ENCODE measurements at regions not wholly inside any gene's neighbourhood (a gene's known extent, or its start where the extent isn't known, plus 50 kb on each side); places are given as distances from the start of the nearest gene placed in this dataset.

DNA sequence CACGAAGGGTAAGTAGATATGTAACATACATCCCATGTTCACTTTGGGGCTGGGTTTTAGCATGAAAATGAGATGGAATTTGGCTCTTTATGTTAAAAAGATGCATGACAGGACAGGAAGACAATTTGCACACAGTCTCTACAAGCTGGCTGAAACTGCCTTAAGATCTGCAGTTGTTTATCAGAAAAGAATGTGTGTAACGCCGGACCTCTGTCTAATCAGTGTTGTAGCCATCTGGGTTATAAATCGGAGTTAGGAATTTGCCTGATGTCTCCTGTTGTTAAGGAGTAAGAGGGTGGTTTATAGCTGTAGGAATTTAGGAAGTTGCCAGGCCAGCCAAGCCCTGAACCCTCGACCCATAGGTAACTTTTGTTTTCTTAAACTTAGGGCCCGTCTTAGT is 562.9 kb upstream of the FAT1 start:
- in situ Hi-C loops (cut with HindIII; ENCODE audit: low pct_unique_long_range_greater_than_20kb, low sequenced_read_pairs) = no loop called here
- DNase-seq (ENCODE audit: low read depth in 1 of 2, low spot score in 1 of 2) = no peak
- no peak for TF ChIP-seq JUND (IDR thresholded peaks at IDR 0.05; ENCODE audit: low read depth)

DNA sequence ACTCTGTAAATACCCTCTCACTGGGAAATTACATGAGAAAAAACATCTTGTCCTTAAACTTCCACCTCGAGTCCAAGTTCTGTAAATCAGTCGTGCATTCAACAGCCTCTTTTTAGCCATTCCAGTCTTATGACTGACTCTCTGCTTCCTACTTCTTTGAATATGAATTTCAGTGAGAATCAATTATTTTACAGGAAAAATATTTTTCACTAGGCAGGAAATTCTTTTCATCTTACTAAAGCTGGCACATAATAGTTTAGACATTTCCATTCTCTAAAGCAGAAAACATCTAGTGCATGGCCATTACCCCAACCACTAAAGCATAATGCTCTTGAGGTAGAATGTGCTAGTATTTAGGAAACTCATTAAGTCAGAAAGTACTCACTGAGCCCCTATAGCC is 565.7 kb upstream of the FAT1 start:
- in situ Hi-C loops (cut with HindIII; ENCODE audit: low pct_unique_long_range_greater_than_20kb, low sequenced_read_pairs) = no loop called here
- no peak for DNase-seq (ENCODE audit: low read depth in 1 of 2, low spot score in 1 of 2)
- TF ChIP-seq JUND (IDR thresholded peaks at IDR 0.05; ENCODE audit: low read depth) = no peak

DNA sequence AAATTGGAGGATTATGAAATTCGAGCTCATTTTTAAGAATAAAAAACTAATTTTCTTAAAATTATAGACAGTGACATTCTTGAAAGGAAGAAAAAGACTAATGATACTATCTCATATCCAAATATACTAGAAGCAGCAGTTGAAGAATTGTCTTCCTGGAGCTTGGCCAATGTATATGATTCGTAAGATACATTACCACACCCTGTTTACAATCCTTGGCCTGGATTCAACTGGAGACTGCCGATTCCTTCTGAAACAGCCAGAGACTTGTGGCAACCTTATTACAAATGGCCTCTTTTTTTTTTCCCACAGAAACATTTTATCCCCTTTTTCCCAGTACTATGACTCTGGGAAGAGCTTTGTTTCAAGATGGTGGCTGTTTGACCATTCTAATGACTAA is 571.2 kb upstream of the FAT1 start:
- in situ Hi-C loops (cut with HindIII; ENCODE audit: low pct_unique_long_range_greater_than_20kb, low sequenced_read_pairs) = no loop called here
- peak in 1 of 2 experiments; percentile 8 for DNase-seq (ENCODE audit: low read depth in 1 of 2, low spot score in 1 of 2)
- no peak for TF ChIP-seq JUND (IDR thresholded peaks at IDR 0.05; ENCODE audit: low read depth)

DNA sequence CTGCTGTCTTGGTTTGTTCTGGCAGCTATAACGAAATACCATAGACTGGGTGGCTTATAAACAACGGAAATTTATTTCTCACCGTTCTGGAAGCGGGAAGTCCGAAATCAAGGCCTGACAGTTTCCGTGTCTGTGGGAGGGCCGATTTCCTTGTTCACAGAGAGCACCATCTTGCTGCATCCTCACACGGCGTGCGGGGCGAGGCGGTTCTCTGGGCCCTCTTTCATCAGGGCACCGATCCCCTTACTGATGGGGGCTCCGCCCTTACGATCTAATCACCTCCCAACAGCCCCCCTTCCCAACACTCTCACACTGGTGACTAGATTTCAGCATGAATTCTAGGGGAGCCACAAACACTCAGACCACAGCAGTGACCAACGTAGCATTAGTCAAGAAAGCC is 578.3 kb upstream of the FAT1 start:
- in situ Hi-C loops (cut with HindIII; ENCODE audit: low pct_unique_long_range_greater_than_20kb, low sequenced_read_pairs) = no loop called here
- TF ChIP-seq JUND (IDR thresholded peaks at IDR 0.05; ENCODE audit: low read depth) = no peak
- no peak for DNase-seq (ENCODE audit: low read depth in 1 of 2, low spot score in 1 of 2)

DNA sequence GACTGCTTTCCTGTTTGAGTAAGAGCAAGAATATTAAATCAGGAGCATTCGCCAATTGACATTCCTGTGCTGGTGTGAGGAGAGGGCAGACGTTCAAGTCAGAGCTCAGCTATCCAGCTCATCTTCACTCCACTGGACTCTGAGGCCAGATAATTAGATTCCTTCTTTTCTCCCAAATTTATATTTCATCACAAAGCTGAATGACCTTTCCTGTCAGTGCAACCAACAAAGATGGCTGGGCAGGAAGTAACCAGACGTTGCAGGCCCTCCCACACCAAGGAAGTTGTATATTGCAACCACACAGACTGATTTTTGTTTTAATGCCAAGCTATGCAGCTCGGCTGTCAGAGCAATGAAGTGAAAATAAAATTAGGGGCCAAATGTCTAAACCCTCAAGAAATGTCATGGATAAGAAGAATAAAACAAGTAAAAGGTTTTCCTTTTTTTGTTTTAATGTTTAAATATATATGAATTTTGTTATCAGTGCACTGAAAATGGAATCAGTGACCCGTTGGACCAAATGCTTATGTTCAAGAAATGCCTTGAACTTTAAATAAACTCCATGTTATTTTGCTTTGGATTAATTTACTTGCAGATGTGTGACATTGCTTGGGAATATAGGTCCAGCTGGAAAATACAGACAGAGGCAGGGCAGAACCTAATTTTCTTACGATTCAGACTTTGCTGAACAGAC is 578.9 kb upstream of the FAT1 start:
- in situ Hi-C loops (cut with HindIII; ENCODE audit: low pct_unique_long_range_greater_than_20kb, low sequenced_read_pairs) = no loop called here
- no peak for DNase-seq (ENCODE audit: low read depth in 1 of 2, low spot score in 1 of 2)
- no peak for TF ChIP-seq JUND (IDR thresholded peaks at IDR 0.05; ENCODE audit: low read depth)

DNA sequence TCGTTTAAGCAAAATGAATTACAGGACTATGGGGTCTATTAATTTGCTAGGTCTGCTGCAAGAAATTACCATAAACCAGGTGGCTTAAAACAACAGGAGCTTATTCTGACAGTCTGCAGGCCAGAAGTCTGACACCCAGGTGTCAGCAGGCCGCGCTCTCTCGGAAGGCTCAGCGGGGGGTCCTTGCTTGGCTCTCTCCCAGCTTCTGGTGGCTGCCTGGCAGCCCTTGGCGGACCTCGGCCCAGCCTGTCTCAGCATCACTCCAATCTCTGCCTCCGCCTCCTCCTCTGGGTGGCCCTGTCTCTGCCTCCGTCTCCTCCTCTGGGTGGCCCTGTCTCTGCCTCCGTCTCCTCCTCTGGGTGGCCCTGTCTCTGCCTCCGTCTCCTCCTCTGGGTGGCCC is 580.5 kb upstream of the FAT1 start:
- no peak for DNase-seq (ENCODE audit: low read depth in 1 of 2, low spot score in 1 of 2)
- no peak for TF ChIP-seq JUND (IDR thresholded peaks at IDR 0.05; ENCODE audit: low read depth)
- in situ Hi-C loops (cut with HindIII; ENCODE audit: low pct_unique_long_range_greater_than_20kb, low sequenced_read_pairs) = no loop called here

DNA sequence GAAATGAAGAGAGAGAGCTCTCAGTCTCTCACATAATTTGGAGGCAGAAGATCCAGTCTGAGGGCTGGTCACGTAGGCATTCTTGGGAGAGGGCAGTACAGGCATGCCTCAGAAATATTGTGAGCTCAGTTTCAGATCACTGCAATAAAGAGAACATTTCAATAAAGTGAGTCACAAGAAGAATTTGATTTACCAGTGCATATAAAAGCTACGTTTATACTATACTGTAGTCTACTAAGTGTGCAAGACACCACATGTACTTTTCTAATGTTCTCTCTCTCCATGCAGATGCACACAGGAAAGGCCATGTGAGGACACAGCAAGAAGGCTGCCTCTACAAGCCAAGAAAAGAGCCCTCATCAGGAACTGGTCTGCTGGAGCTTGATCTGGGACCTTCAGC is 583.5 kb upstream of the FAT1 start:
- TF ChIP-seq JUND (IDR thresholded peaks at IDR 0.05; ENCODE audit: low read depth) = no peak
- DNase-seq (ENCODE audit: low read depth in 1 of 2, low spot score in 1 of 2) = no peak
- in situ Hi-C loops (cut with HindIII; ENCODE audit: low pct_unique_long_range_greater_than_20kb, low sequenced_read_pairs) = no loop called here

DNA sequence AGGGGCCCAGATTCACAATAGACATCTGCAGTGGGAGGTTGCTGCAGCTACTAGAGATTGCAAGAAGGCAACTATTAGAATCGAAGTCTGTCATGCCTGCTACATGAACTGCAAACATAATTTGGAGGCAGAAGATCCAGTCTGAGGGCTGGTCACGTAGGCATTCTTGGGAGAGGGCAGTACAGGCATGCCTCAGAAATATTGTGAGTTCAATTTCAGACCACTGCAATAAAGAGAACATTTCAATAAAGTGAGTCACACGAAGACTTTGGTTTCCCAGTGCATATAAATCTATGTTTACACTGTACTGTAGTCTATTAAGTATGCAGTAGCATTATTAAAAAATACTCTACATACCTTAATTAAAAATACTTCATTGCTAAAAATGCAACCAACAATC is 585.8 kb upstream of the FAT1 start:
- TF ChIP-seq JUND (IDR thresholded peaks at IDR 0.05; ENCODE audit: low read depth) = no peak
- in situ Hi-C loops (cut with HindIII; ENCODE audit: low pct_unique_long_range_greater_than_20kb, low sequenced_read_pairs) = no loop called here
- DNase-seq (ENCODE audit: low read depth in 1 of 2, low spot score in 1 of 2) = no peak

DNA sequence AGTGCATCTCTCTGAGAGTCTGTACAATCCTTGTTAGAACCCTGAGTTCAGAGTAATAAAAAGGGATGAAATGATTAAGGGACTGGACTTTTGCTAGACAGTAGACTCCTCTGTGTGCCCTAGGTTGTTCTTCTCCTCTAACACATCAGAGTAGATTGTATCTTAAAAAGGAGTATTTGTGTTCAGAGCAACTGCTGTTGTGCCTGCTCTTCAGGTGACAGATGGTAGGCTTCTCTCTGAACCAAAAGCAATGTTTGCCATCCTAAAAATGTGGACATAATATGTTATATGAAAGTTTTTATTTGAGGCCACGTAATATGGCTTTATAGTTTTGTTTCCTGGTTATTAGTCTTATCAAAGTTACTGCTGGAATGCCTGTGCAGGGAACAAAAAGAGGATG is 588.6 kb upstream of the FAT1 start:
- in situ Hi-C loops (cut with HindIII; ENCODE audit: low pct_unique_long_range_greater_than_20kb, low sequenced_read_pairs) = no loop called here
- no peak for DNase-seq (ENCODE audit: low read depth in 1 of 2, low spot score in 1 of 2)
- no peak for TF ChIP-seq JUND (IDR thresholded peaks at IDR 0.05; ENCODE audit: low read depth)

DNA sequence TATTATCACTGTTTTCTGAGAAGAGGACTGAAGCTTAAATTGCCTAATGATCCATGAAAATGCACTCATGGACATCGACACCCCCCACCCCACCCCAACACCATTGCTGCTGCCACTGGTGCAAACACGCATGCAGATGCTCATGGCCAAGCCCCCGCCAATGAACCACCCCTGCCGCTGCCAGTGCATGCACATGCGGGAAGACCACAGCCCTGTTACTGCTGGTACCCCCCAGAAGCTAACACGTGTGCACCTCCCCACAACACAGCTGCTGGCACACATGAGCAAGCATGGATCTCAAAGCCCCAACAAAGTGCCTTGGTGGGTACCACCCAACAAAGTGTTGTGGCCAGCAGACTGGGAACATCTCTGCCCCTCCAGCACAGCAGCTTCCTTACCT is 594.1 kb upstream of the FAT1 start:
- no peak for TF ChIP-seq JUND (IDR thresholded peaks at IDR 0.05; ENCODE audit: low read depth)
- in situ Hi-C loops (cut with HindIII; ENCODE audit: low pct_unique_long_range_greater_than_20kb, low sequenced_read_pairs) = no loop called here

DNA sequence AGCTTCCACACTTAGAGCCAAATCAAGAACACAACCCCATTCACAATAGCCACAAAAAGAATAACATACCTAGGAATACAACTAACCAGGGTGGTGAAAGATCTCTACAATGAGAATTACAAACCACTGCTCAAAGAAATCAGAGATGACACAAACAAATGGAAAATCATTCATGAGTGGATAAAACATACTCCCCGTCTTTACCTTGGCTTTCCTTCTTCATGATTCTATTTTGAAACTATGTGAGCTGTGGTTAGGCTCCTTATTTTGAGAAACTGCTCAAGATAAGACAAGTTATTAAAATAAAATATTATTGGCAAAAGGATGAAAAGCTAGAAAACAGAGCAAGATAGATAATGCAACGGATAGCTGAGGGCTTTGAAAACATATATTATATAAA is 598.1 kb upstream of the FAT1 start:
- DNase-seq (ENCODE audit: low read depth in 1 of 2, low spot score in 1 of 2) = no peak
- in situ Hi-C loops (cut with HindIII; ENCODE audit: low pct_unique_long_range_greater_than_20kb, low sequenced_read_pairs) = no loop called here
- TF ChIP-seq JUND (IDR thresholded peaks at IDR 0.05; ENCODE audit: low read depth) = no peak

More for the DNA sequence above, 594.1 kb upstream of the FAT1 start:
- no peak for DNase-seq (ENCODE audit: low read depth in 1 of 2, low spot score in 1 of 2)

DNA sequence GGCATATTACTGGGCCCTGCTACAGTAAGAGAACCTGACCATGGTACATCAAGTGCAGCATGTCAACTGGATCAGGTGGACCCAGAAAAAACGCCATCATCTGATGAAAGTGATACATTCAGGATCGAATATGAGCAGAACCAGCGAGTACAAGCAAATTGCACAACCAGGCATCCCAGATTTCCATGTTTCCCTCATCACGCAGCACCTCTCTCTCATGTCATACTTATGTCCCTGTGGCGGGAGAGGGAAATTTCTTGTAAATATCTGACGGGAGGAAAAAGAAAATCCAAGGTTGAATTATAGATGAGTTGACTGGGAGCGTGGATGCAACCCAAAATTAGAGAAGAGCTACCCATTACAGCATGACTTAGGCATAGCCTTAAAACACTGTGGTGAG is 608.5 kb upstream of the FAT1 start:
- TF ChIP-seq JUND (IDR thresholded peaks at IDR 0.05; ENCODE audit: low read depth) = no peak
- in situ Hi-C loops (cut with HindIII; ENCODE audit: low pct_unique_long_range_greater_than_20kb, low sequenced_read_pairs) = no loop called here
- DNase-seq (ENCODE audit: low read depth in 1 of 2, low spot score in 1 of 2) = no peak

DNA sequence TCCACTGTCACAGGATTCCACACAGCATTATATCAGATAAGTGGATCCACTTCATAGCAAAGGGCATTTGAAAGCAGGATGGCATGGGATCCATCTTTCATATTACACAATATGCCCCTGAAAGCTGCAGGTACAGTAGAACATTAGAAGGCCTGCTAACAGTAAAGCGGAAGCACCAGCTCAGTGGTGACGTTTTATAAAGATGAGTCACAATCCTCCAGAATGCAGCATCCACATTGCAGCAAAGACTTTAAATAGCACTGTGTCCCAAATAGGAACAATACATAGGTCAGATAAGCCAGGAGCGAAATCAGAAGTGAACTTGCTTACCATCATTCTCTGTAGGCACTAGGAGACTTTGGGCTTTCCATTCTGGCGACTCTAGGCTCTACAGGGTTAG is 609.5 kb upstream of the FAT1 start:
- no peak for DNase-seq (ENCODE audit: low read depth in 1 of 2, low spot score in 1 of 2)
- in situ Hi-C loops (cut with HindIII; ENCODE audit: low pct_unique_long_range_greater_than_20kb, low sequenced_read_pairs) = no loop called here
- no peak for TF ChIP-seq JUND (IDR thresholded peaks at IDR 0.05; ENCODE audit: low read depth)

DNA sequence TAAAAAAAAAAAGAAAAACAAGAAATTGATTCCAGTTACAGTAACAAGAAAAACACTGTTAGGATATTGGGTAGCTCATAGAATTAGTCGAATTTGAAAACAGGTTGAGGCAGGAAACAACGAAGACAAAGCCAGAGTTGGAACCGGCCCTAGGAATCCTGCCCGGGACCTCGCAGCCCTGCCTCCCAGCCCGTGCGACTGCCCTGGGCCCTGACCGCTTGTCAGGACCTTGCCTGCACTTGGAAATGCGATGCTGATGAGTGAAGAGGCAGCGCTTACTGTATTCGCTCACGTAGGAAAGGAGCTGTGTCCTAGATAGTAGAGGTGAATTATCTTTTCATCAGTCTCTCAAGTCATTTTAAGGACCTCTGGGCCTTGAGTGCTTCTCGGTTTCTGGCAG is 611.7 kb upstream of the FAT1 start:
- TF ChIP-seq JUND (IDR thresholded peaks at IDR 0.05; ENCODE audit: low read depth) = no peak
- DNase-seq (ENCODE audit: low read depth in 1 of 2, low spot score in 1 of 2) = no peak
- in situ Hi-C loops (cut with HindIII; ENCODE audit: low pct_unique_long_range_greater_than_20kb, low sequenced_read_pairs) = no loop called here
